PC-3 (cell line): ENCODE measurements at regions not wholly inside any gene's neighbourhood (a gene's known extent, or its start where the extent isn't known, plus 50 kb on each side); places are given as distances from the start of the nearest gene placed in this dataset.

Experiments used
- ATAC-seq: fragments of 200-7000 bp; cut with Tn5 transposase; 2 replicates; pipeline ENCODE4 v1.9.1; 2020; ENCODE audit warnings: mild to moderate bottlenecking, moderate library complexity
- BruUV-seq: library from RNA; stranded (reverse); fragments of 400-500 nt; replicated peaks from 2 replicates; lab custom pipeline; 2021; lab: Mats Ljungman, UMichigan
- CTCF ChIA-PET: fragments of 300-600 bp; sonication (Branson Sonifier 250); formaldehyde crosslinking; loops from one replicate; lab custom pipeline; 2022; ENCODE audit warnings: antibody characterized with exemption; lab: Charles Lee
- POLR2A ChIA-PET: fragments of 300-600 bp; sonication (Branson Sonifier 250); formaldehyde crosslinking; loops from one replicate; lab custom pipeline; 2022; ENCODE audit warnings: antibody characterized with exemption; ENCODE audit not compliant: unreplicated experiment; lab: Charles Lee
- DNase-seq: peaks from one replicate; pipeline ENCODE4 v3.0.0-alpha.2; 2015
- H2AFZ ChIP-seq: fragments of 300-600 bp; sonication (generic); 2 replicates; pipeline ENCODE4 v1.6.0; 2016; ENCODE audit warnings: antibody characterized with exemption, low read length
- H3F3A ChIP-seq: fragments of 300-600 bp; sonication (generic); one replicate; pipeline ENCODE4 v1.6.0; 2017; ENCODE audit warnings: antibody characterized with exemption, low read length, control low read depth, mild to moderate bottlenecking; ENCODE audit not compliant: unreplicated experiment
- H3K27ac ChIP-seq: fragments of 300-600 bp; sonication (generic); 2 replicates; pipeline ENCODE4 v1.5.1; 2016; ENCODE audit warnings: mild to moderate bottlenecking, low read length
- H3K27me3 ChIP-seq: fragments of 300-600 bp; sonication (generic); 2 replicates; pipeline ENCODE4 v1.6.1; 2016; ENCODE audit warnings: low read length, mixed read lengths
- H3K36me3 ChIP-seq: fragments of 300-600 bp; sonication (generic); 2 replicates; pipeline ENCODE4 v1.6.1; 2016; ENCODE audit warnings: low read depth, mixed run types, low read length, mixed read lengths
- H3K4me1 ChIP-seq: fragments of 300-600 bp; sonication (generic); 2 replicates; pipeline ENCODE4 v1.5.1; 2016; ENCODE audit warnings: low read length; ENCODE audit not compliant: insufficient read depth
- H3K4me2 ChIP-seq: fragments of 300-600 bp; sonication (generic); 2 replicates; pipeline ENCODE4 v1.6.0; 2016; ENCODE audit warnings: low read length
- H3K4me3 ChIP-seq: fragments of 300-600 bp; sonication (generic); 2 replicates; pipeline ENCODE4 v1.5.1; 2016; ENCODE audit warnings: mild to moderate bottlenecking, low read length, mixed read lengths
- H3K79me2 ChIP-seq: fragments of 300-600 bp; sonication (generic); 2 replicates; pipeline ENCODE4 v1.6.1; 2017; ENCODE audit warnings: low read length, mixed read lengths
- H3K9ac ChIP-seq: fragments of 300-600 bp; sonication (generic); 2 replicates; pipeline ENCODE4 v1.6.0; 2016; ENCODE audit warnings: mild to moderate bottlenecking, low read length
- H3K9me2 ChIP-seq: fragments of 300-600 bp; sonication (generic); replicated peaks from 2 replicates; pipeline ENCODE4 v1.6.1; 2016; ENCODE audit warnings: mixed run types, low read length, mixed read lengths
- H3K9me3 ChIP-seq: fragments of 300-600 bp; sonication (generic); 2 replicates; pipeline ENCODE4 v1.6.1; 2016; ENCODE audit warnings: low read length, mixed read lengths
- H4K20me1 ChIP-seq: fragments of 300-600 bp; sonication (generic); 2 replicates; pipeline ENCODE4 v1.6.1; 2016; ENCODE audit warnings: low read length, mixed read lengths
- EZH2 ChIP-seq: fragments of 300-600 bp; sonication (generic); IDR thresholded peaks from one replicate; pipeline ENCODE4 v1.6.1; 2017; ENCODE audit warnings: antibody characterized with exemption, mild to moderate bottlenecking, low read length; ENCODE audit not compliant: unreplicated experiment
- EZH2phosphoT487 ChIP-seq: fragments of 300-600 bp; sonication (generic); IDR thresholded peaks from 2 replicates; pipeline ENCODE4 v1.6.1; 2018; ENCODE audit warnings: mild to moderate bottlenecking, antibody characterized with exemption, low read length, borderline replicate concordance
- intact Hi-C: fragments of 100-400 bp; cut with micrococcal nuclease; formaldehyde crosslinking; loops from 2 replicates; pipeline ENCODE4 v1.9.0; 2023
- TF ChIP-seq, protein P1 (sequence below): fragments of 300-600 bp; sonication (generic); conservative IDR thresholded peaks from 2 replicates; pipeline ENCODE4 v1.5.1; 2017; ENCODE audit warnings: antibody characterized with exemption, low read depth, mild to moderate bottlenecking, low read length

GRCh38 chr2:30348825-30349224 is 98.2 kb upstream of the LCLAT1 start:
- ChIA-PET CTCF (no interaction called here), POLR2A (no interaction called here)
- Histone ChIP-seq H3K79me2 (no peaks in the 10 kb centered on the region), H3K9me2 (no peaks in the 10 kb centered on the region), H3K9ac (no peak overlapping the region), H3K36me3 (no peaks in the 10 kb centered on the region), H3K27ac (no peak overlapping the region), H2AFZ (no peak overlapping the region), H4K20me1 (no peaks in the 10 kb centered on the region), H3F3A (no peaks in the 10 kb centered on the region), H3K4me1 (no peaks in the 10 kb centered on the region), H3K4me3 (no peak overlapping the region), H3K9me3 (0 out of 2 replicates have a peak, but pooled peaks cover under 1% of the 10 kb centered on the region), H3K27me3 (peaks cover 9% of the 10 kb centered on the region), H3K4me2 (no peak overlapping the region)
- ATAC-seq (no peak), DNase-seq (no peak)
- intact Hi-C loops, result no loop called here
- no peak for TF ChIP-seq EZH2phosphoT487
- TF ChIP-seq EZH2, result no peak
- TF ChIP-seq, protein P1, sequence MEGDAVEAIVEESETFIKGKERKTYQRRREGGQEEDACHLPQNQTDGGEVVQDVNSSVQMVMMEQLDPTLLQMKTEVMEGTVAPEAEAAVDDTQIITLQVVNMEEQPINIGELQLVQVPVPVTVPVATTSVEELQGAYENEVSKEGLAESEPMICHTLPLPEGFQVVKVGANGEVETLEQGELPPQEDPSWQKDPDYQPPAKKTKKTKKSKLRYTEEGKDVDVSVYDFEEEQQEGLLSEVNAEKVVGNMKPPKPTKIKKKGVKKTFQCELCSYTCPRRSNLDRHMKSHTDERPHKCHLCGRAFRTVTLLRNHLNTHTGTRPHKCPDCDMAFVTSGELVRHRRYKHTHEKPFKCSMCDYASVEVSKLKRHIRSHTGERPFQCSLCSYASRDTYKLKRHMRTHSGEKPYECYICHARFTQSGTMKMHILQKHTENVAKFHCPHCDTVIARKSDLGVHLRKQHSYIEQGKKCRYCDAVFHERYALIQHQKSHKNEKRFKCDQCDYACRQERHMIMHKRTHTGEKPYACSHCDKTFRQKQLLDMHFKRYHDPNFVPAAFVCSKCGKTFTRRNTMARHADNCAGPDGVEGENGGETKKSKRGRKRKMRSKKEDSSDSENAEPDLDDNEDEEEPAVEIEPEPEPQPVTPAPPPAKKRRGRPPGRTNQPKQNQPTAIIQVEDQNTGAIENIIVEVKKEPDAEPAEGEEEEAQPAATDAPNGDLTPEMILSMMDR, result no peak
- no TSS peak for BruUV-seq

- POLR2A ChIA-PET, result no interaction called here
- no peaks in the 10 kb centered on the region for H3K9me2 ChIP-seq
- H2AFZ ChIP-seq, result no peak overlapping the region
- no peak for ATAC-seq
- intact Hi-C loops, result no loop called here
- no peaks in the 10 kb centered on the region for H3K9me3 ChIP-seq
- H3F3A ChIP-seq, result no peaks in the 10 kb centered on the region
- no peaks in the 10 kb centered on the region for H3K36me3 ChIP-seq
- CTCF ChIA-PET, result no interaction called here
- no peak overlapping the region for H3K27ac ChIP-seq
- H3K4me1 ChIP-seq, result no peaks in the 10 kb centered on the region
- DNase-seq, result no peak
- no peak overlapping the region for H3K4me3 ChIP-seq
- BruUV-seq, result no TSS peak
- H3K9ac ChIP-seq, result no peak overlapping the region
- no peaks in the 10 kb centered on the region for H3K79me2 ChIP-seq
- H3K4me2 ChIP-seq, result no peak overlapping the region
- no peaks in the 10 kb centered on the region for H4K20me1 ChIP-seq
- peaks cover 8% of the 10 kb centered on the region; the same call in 1 of the 2 replicates for H3K27me3 ChIP-seq
- TF ChIP-seq EZH2, result no peak
- TF ChIP-seq, protein P1, result no peak
- no peak for TF ChIP-seq EZH2phosphoT487
Observed at GRCh38 chr2:30349691-30350090, 97.4 kb upstream of the LCLAT1 start.

DNA sequence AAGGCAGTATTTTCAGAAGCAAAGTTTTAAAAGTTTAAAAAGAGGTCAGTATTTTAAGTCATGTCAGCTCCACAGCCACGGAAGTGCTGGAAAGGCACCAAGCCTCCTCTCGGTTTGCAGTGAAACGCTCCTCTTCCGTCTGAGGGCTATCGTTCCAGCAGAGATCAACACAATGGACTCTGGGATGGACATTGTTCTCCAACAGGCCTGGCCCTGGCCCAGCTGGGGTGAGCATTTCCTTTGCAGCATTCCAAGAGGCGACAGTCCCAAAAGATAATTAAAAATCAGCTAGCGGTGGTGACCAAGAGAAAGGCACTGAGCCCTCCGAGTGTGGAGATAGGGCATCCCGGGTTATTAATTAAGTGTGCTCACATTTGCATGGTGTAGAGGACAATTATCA is 95.9 kb upstream of the LCLAT1 start:
- no peaks in the 10 kb centered on the region for H3K36me3 ChIP-seq
- TF ChIP-seq EZH2, result no peak
- TF ChIP-seq, protein P1, result no peak
- H3K9me2 ChIP-seq, result no peaks in the 10 kb centered on the region
- H3K4me1 ChIP-seq, result no peaks in the 10 kb centered on the region
- H3K9ac ChIP-seq, result no peak overlapping the region
- ChIA-PET CTCF (no interaction called here), POLR2A (interaction anchor here (0.6 kb wide), 1 partner anchor 242 kb away, joined by 3 read pairs; no protein-coding TSS in a partner anchor)
- H3K27me3 ChIP-seq, result peaks cover 8% of the 10 kb centered on the region; the same call in 1 of the 2 replicates
- no peaks in the 10 kb centered on the region for H4K20me1 ChIP-seq
- no peaks in the 10 kb centered on the region for H3K9me3 ChIP-seq
- H3K4me2 ChIP-seq, result no peak overlapping the region
- ATAC-seq (no peak), DNase-seq (no peak)
- no peaks in the 10 kb centered on the region for H3F3A ChIP-seq
- no peak overlapping the region for H3K27ac ChIP-seq
- no peak overlapping the region for H2AFZ ChIP-seq
- no peaks in the 10 kb centered on the region for H3K79me2 ChIP-seq
- intact Hi-C loops, result no loop called here
- no peak overlapping the region for H3K4me3 ChIP-seq
- BruUV-seq, result no TSS peak
